HG02884 (cell line): ENCODE measurements at regions not wholly inside any gene's neighbourhood (a gene's known extent, or its start where the extent isn't known, plus 50 kb on each side); places are given as distances from the start of the nearest gene placed in this dataset.

Experiments used
- ATAC-seq: cut with Tn5 transposase; IDR thresholded peaks from one replicate; pipeline ENCODE4 v1.9.1; 2021; ENCODE audit warnings: mild to moderate bottlenecking, moderate library complexity; ENCODE audit not compliant: unreplicated experiment

DNA sequence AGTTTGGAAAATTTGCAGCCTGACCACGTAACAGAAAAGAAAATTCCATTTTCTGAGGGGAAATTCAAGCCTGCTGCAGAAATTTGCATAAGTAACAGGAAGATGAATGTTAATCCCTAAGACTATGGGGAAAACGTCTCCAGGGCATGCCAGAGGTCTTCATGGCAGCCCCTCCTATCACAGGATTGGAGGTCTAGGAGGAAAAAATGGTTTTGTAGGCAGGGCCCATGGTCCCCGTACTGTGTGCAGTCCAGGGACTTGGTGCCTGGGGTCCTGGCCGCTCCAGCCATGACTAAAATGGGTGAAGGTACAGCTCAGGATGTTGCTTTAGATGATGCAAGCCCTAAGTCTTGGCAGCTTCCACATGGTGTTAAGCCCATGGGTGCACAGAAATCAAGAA is 437.3 kb upstream of the SEMA3A start:
- ATAC-seq = no peak

DNA sequence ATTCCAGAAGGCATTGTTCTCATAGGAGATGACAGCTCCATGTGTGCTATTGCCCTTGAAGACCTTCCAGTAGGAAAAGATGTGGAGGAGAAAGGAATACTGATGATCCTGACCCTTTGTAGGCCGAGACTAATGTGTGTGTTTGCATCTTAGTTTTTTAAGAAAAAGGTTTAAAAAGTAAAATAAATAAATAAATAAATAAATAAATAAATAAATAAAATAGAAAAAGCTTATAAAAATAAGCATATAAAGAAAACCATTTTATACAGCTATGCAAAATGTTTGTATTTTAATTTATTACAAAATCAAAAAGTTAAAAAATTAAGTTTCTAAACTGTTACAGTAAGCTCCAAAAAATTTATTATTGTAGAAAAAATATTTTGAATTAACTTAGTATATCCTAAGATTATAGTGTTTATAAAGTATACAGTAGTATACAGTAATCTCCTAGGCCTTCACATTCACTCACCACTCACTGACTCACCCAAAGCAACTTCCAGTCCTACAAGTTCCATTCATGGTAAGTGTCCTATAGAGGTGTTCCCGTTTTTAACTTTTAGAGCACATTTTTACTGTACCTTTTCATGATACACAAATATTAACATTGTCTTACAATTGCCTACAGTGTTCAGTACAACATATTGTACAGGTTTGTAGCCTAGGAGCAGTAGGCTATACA is 435.2 kb upstream of the SEMA3A start:
- no peak for ATAC-seq

DNA sequence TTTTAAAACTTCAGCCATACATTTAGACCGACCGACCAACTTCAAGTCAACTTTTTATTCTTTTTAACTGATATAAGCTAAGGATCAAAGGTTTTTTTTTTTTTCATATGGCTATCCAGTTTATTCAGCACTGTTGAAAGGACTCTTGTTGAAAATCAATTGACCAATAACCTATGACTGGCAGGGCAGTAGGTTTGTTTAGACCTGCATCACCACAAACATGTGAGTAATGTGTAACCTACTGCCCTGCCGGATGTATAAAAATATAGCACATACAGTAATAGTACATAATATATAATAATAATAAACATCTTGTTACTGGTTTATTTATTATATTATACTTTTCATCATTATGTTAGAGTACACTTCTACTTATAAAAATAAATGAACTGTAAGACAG is 434.6 kb upstream of the SEMA3A start:
- no peak for ATAC-seq

DNA sequence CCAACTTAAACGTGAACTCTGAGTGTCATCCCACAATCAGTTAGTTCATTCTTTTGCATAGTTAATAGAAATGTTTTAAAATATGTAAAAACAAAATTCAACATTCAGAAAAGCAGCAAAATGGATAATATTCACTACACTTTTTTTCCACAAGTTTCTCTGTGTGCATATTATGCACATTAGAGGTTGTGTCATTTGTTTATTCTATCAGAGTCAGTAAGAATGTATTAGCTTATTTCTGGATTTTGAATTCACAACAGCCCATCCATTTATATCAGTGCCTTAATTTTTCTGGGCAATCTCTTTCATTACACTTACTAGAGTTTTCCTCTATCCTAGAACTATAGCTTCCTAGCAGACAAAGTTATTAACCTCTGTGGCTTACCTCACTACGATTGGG is 432.7 kb upstream of the SEMA3A start:
- no peak for ATAC-seq

DNA sequence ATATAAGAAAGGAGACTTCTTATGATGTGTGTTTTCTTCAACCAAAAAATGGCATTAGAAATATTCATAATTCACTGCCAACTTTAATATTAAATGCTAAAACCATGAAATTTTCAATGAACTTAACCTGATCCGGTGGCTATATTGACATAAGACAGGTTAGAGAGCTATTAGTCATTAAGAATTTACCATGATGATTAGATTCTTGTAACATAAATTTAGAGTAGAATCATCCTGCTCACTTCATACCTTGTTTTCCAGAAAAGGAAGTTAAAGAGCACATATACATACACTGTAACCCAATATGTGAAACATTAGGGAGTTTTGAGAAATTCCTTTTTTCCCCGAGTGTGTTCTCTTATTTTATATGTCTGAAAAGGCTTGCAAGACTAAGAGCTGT is 430.3 kb upstream of the SEMA3A start:
- ATAC-seq = no peak

DNA sequence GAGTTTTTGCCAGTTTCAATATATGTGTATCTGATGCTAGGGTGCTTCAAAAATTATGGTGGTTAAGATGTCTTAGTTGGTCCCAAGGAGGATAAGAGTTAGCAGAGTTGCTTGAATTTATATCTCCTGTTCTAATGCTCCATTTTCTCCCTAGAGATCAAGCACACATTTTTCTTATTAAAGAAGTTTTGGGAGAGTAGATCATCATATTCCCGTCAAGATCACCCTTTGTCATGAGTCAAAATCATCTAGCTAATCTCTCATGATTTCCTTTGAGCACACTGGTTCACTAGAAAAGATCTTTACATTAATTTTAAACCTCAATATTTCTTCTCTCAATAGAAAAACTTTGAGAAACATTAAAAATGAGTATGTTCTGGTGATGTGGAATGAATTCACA is 429.9 kb upstream of the SEMA3A start:
- ATAC-seq = no peak

DNA sequence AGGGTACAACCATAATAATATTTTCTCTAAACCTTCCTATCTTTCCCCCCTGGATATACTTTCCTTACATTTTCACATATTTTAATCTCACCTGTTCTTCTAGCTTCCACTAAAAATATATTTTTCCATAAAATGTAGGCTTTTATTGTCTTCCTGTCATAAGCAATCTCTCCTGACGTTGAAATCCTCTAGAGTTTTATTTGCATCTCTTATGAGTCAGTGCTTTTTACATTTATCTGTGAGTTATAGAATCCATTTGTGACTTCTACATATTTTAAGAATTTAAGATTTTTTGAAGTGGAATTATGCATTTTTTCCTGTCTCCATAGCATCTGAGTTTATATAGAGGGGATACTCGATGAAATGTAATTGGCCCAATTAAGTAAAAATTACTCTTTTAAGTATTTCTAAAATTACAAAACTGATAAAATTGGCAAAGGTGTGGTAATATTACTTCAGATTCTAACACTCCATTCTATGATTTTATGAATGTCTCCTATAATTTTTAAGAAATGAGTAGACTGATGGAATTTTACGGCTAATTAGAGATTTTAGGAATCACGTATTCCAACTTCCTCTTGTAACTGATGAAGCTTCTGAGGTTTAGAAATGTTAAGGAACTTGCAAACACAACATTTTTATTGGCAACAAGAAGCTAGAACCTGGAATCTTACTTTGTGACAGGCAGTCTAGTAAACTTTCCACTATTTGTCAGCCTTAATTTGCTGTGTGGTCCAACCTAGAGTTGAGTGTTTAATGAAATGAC is 422.9 kb upstream of the SEMA3A start:
- no peak for ATAC-seq

DNA sequence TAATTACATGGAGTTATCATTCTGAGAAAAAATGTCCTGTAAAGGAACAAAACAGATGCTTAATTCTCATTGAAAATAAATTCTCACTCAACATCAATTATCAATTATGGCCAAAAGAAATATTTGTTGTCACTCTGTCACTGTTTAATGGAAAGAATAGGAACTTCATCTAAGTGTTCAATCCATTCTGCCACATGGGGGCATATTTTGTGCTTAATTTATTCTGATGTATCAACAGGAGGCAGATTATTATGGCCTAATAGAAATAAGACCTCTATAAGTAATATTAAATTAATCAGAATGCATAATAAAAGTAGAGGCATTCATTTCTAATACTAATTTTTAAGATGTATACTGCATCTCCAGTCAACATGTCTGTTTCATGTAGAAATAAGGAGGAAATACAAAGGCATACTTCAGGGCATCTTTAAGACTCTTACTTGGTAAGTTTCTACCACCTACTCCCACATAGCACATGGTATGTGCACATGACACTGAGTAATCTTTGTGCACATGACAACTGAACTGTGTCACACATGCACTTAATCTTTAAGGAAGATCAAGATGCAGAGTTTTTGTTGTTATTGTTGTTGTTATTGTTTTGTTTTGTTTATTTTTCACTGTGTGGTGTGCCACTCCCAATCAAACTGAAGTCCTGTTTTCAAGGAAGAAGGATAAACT is 420.4 kb upstream of the SEMA3A start:
- ATAC-seq = no peak

DNA sequence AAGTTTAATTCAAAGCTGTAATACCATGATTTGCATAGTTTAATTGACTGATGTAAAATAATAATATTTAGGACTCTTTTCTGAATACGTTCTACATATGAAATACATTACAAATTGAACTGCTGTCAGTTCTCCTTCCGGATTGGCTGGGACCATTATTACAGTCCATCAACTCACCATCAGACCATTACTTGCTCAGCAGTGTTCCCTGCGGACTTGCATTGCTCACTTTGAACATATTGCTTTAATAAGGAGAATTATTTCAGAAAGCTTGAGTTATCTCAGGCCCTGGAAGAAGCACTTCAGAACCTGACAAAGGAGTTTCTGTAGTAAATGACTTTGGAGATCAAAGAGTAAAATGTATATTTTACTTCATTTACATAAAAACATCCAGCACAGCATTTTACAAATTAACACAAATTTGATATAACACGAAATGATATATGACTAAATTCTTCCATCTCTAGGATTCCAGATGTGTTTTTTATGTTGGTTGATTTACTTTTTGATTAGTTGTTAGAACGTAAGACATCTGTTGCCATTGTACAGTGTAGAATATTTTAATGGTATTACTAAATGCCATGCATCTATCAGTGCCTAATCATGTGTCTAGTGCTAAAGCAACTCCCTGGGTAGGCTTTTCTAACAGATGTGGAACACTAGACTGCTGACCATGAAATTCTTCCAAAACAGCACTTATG is 418.5 kb upstream of the SEMA3A start:
- ATAC-seq = no peak

DNA sequence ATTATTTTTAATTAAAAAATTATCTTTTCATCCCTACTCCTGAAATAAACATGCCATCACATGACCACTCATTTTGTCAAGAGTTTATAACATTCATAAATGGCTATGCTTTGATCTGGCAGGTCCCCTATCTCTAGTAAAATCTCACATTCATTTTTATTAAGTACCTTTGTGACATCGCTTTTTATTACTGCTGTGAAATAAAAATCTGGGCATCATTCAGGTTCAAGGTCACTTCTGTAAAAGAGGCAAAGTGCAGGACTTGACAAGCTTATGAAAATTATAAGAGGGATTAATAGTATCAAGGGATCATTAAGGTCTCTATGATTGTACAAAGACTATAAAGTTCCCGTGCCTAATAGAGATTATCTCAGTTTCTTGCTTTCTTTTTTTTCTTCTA is 416.8 kb upstream of the SEMA3A start:
- no peak for ATAC-seq

DNA sequence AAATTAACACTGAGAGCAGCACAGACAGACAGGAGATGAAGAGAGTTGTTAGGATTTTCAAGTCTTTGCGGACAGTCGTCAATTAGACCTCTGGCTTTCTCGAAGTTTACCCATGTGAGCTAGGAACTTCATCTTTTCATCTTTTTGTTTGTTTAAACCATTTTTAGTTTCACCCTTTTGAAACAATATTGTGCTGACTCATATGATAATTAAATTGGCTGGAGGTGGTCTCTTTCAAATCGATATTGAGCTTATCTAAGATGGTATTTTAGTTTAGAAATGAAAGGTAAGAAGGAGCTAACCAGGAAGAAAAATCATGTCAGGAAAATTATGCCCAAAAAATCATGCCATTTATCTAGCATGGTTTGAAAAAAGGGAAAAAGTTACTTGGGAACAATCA is 415.8 kb upstream of the SEMA3A start:
- no peak for ATAC-seq

DNA sequence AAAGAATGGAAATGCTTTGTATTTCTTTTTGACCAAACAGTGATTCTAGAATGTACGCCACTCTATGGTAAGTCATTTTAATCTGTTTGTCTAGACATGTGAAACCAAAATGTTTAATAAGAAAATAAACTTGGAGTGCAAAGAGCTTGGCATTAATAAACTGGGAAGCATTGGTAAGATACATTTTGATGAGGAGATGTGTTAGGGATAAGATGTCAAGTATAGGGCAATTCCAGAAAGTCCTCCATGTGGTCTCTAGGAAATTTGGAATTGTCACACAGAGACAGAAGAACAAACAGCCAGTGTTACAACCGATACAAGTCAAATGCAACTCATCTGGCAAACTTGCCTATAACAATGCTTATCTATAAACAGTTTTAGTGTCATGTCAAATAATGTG is 410.7 kb upstream of the SEMA3A start:
- ATAC-seq = no peak

DNA sequence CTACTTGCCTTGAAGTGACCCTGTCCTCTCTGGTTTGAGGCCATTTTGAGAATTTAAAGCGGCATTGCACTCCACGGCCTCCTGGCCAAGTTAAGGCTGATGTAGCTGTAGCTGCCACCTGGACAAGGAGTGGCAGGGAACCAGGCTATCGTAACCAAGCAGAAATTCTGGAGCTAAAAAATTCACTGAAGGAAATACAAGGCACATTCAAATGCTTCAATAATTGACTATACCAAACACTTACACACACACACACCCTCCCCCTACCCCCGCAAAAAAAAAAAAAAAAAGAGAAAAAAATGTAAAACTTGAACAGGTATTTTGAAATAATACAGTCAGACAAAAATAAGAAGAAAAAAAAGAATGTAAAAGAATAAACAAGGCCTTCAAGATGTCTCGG is 409.0 kb upstream of the SEMA3A start:
- ATAC-seq = no peak

DNA sequence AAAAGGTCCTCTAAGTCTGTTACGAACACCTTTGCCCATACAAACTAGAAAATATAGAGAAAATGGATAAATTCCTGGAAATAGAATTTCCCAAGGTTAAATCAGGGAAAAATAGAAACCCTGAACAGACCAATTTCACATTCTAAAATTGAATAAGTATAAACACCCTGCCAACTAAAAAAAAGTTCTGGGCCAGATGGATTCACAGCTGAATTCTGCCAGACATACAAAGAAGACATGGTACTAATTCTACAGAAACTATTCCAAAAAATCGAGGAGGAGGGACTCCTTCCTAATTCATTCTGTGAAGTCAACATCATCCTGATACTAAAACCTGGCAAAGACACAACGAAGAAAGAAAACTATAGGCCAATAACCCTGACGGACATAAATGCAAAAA is 400.4 kb upstream of the SEMA3A start:
- no peak for ATAC-seq

DNA sequence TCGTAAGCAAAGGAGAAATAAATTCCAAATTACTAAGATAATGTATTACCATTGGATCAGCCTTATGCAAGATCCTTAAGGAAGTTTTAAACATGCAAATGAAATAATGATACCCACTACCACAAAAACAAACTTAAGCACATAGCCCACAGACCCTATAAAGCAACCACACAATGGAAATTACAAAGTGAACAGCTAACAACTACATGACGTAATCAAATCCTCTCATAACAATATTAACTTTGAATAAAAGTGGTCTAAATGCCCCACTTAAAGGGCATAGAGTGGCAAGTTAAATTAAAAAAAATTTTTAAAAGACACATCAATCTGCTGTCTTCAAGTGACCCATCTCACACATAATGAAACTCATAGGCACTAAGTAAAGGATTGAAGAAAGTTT is 397.3 kb upstream of the SEMA3A start:
- no peak for ATAC-seq

DNA sequence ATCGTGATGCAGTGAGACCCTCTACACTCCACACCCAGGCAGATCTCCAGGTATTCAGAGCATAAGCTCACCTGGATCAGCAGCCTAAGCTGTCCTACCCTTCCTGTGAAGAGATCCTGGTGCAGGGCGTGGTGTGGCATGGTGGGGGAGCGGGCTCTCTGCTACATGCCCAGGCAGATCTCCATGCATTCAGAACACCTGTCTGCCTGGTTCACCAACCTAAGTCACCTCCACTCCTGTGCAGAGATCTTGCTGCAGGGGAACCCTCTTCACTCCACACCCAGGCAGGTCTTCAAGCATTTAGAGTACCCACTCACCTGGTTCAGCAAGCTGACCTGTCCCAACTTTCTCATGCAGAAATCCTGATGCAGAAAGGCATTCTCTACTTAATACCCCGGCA is 394.4 kb upstream of the SEMA3A start:
- no peak for ATAC-seq

DNA sequence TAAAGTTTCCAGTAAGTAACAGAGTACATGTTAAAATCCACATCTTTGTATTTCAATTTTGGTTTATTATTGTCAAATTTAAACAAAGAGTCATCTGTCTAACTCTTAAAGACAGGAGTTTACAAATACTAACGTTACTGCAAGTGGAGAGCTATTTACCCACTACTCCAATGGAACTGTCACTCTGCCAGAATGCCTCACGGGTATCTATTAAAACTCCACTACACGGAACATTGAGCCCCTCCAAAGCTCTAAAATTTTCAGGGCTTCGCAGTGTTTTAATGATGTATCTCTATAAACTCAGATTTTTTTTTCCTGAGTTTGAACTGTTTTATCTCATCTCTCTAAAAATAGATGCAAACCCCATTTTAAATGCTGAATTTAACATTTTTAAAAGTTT is 388.7 kb upstream of the SEMA3A start:
- ATAC-seq = no peak

DNA sequence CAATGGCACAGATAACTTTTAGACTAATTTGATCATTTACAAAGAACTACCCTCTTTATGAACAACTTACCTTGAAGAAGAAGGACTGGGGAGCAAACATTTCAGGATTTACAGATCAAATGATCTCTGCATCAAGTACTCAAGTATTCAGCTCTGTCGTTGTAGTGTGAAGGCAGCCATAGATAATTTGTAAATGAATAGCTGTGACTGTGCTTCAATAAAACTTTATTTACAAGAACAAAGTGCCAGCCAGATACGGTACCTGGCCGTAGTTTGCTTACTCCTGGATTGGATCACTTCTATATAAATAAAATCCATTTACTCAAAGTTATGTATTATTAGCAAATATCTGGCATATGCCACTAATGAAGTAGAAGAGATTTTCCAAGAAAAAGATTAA is 388.2 kb upstream of the SEMA3A start:
- ATAC-seq = no peak

DNA sequence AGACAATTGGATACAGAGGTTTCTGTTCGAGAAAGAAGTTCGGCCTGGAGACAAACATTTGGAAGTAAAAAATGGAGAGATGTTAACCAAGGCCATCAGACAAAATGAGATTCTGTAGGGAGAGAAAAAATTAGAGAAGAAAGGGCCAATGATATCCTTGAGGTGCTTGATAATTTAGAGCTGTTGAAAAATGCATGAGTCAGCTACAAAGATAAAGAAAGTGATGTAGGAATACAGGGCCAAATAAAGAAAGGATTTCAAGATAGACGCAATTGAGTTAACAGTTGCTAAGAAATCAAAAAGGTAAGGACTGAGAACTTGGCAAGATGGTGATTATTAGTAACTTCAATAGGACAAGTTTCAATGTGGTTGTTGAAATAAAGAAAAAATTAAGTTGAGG is 384.2 kb upstream of the SEMA3A start:
- no peak for ATAC-seq

DNA sequence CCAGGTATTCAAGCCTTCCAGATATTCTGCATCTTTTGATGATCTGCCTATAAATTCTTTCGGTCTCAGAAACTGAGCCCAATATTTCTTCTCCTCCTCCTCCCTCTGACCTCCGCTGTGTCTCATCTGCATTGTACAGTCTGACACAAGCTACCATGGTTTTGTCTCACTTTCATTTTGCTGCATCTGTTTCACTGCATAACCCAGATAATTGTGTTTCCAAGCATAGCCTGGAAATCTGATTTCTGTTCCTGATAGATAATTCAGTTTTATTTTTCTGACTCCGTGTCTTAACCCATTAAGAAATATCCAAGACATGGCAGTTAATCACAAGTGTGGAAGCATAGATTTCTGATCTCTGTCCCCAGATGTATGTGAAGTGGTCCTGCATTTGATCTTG is 374.2 kb upstream of the SEMA3A start:
- ATAC-seq = no peak

DNA sequence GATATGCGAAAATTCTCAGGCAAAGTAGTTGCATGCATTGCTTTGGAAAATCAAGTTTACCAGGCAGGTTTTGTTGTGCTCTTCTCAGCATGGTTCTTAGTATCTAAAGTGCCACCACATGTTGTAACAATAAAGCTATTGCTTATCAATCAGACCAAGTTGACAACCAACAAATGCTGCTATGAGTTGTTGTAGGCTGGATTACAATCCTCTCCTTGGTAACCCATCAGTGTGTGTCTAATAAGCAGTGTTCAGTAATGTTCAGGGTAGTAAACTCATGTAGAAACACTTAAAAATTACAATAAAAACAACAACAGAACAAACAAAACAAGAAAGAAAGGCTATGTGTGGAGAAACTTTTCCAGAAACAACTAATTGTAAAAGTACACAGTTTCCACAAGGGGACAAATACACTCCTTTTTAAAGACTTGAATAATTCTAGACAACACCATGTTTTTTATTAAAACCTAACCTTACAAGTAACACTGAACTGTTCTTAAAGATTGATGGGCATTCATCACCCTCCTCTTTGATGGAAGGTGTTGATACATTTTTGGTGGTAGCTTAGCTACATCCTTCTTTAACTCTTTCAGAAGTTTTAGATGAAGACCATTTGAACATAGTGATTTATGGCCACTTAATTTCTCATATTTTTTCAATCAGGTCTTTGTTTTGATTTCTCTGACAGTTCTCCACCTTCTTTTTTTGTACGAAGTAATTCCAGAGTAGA is 370.9 kb upstream of the SEMA3A start:
- ATAC-seq = no peak
